Stimulated activated naive CD8-positive, alpha-beta T cell treated with anti-CD3 and anti-CD28 coated beads, Interleukin-15, amount 100 ng/mL, for 72 hours (primary cell): ENCODE measurements at regions not wholly inside any gene's neighbourhood (a gene's known extent, or its start where the extent isn't known, plus 50 kb on each side); places are given as distances from the start of the nearest gene placed in this dataset.

ENCODE experiments used
- ATAC-seq: fragments of 150-1000 bp; cut with Tn5 transposase; 2 replicates; pipeline ENCODE4 v1.10.0; 2021; ENCODE audit warnings: mild to moderate bottlenecking, moderate library complexity
- DNase-seq, 2 donors: peaks; one replicate each; pipeline ENCODE4 v3.0.0; 2021 to 2022
- H3K27ac Mint-ChIP-seq, 2 donors: one replicate each; pipeline ENCODE4 v1.8.0; 2022; ENCODE audit warnings: mild to moderate bottlenecking in 2 of 2, mixed read lengths in 2 of 2, moderate library complexity in 2 of 2
- H3K27me3 Mint-ChIP-seq: one replicate; pipeline ENCODE4 v1.8.0; 2022; ENCODE audit warnings: mixed read lengths
- H3K4me1 Mint-ChIP-seq: one replicate; pipeline ENCODE4 v1.8.0; 2022; ENCODE audit warnings: mild to moderate bottlenecking, mixed read lengths
- H3K4me3 Mint-ChIP-seq, 2 donors: one replicate each; pipeline ENCODE4 v1.8.0; 2022; ENCODE audit warnings: mild to moderate bottlenecking in 2 of 2, mixed read lengths in 2 of 2, moderate library complexity in 1 of 2
- H3K9me3 Mint-ChIP-seq, 2 donors: one replicate each; pipeline ENCODE4 v1.8.0; 2022; ENCODE audit warnings: mixed read lengths in 2 of 2

GRCh38 chr18:2197946-2198345 is 373.4 kb downstream of the METTL4 start:
- peaks cover 0 to 9% of the 10 kb centered on the region in 2 donors for H3K9me3 Mint-ChIP-seq
- H3K4me1 Mint-ChIP-seq, result no peaks in the 10 kb centered on the region
- ATAC-seq (no peak), DNase-seq (no peak)
- no peak overlapping the region for H3K27ac Mint-ChIP-seq
- H3K4me3 Mint-ChIP-seq, result no peak overlapping the region
- no peaks in the 10 kb centered on the region for H3K27me3 Mint-ChIP-seq

DNA sequence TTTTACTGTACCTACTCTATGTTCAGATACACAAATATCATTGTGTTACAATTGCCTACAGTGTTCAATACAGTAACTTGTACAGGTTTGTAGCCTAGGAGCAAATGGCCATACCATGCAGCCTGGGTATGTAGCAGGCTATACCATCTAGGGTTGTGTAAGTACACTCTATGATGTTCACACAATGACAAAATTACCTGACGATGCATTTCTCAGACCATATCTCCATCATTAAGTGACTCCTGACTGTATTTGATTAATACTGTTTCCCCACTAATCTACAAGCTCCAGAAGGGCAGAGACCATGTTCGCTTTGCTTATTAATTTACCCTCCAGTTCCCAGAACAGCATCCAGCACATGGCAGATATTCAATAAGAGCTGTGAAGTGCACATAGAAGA is 372.2 kb downstream of the METTL4 start:
- no peak overlapping the region for H3K27ac Mint-ChIP-seq
- no peak overlapping the region for H3K4me3 Mint-ChIP-seq
- H3K9me3 Mint-ChIP-seq, result no peaks in the 10 kb centered on the region
- no peaks in the 10 kb centered on the region for H3K27me3 Mint-ChIP-seq
- H3K4me1 Mint-ChIP-seq, result no peaks in the 10 kb centered on the region
- no peak for ATAC-seq
- DNase-seq, result no peak

GRCh38 chr18:2201036-2201600 is 370.2 kb downstream of the METTL4 start:
- Mint-ChIP-seq H3K9me3 (no peaks in the 10 kb centered on the region), H3K4me1 (no peaks in the 10 kb centered on the region), H3K27me3 (no peaks in the 10 kb centered on the region), H3K4me3 (no peak overlapping the region), H3K27ac (no peak overlapping the region)
- DNase-seq (no peak), ATAC-seq (no peak)

DNA sequence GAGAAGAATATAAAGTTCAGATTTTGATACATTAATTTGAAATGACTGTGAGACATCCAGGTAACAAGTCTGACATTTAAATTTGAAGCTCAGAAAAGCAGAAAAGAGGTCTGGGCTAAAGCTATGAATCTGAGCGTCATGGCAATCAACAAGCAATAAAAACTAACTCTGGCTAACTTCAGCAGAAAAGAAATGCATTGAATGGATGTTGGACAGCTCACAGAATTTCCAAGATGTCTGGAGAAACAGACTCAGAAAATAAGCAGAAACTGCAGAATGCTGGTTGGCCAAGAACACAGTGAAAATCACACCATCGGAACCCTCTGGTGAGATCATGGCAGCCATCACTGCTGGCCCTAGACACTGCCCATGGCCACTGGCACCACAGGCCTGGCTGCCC is 366.6 kb downstream of the METTL4 start:
- DNase-seq (no peak), ATAC-seq (no peak)
- Mint-ChIP-seq H3K9me3 (no peaks in the 10 kb centered on the region), H3K27ac (no peak overlapping the region), H3K4me3 (no peak overlapping the region), H3K27me3 (no peaks in the 10 kb centered on the region), H3K4me1 (no peaks in the 10 kb centered on the region)

- Mint-ChIP-seq H3K27ac (no peak overlapping the region), H3K27me3 (no peaks in the 10 kb centered on the region), H3K4me3 (no peak overlapping the region), H3K4me1 (no peaks in the 10 kb centered on the region), H3K9me3 (no peaks in the 10 kb centered on the region)
- DNase-seq (no peak), ATAC-seq (no peak)
These were observed 364.0 kb downstream of the METTL4 start for GRCh38 chr18:2207294-2207693.

- no peak for DNase-seq
- Mint-ChIP-seq H3K27ac (no peak overlapping the region), H3K4me1 (no peaks in the 10 kb centered on the region), H3K9me3 (peaks cover 0 to 5% of the 10 kb centered on the region in 2 donors), H3K4me3 (no peak overlapping the region), H3K27me3 (no peaks in the 10 kb centered on the region)
- no peak for ATAC-seq
These were observed 358.6 kb downstream of the METTL4 start for GRCh38 chr18:2212598-2213205.

GRCh38 chr18:2213905-2214304 is 357.4 kb downstream of the METTL4 start:
- DNase-seq (no peak), ATAC-seq (no peak)
- H3K4me3 Mint-ChIP-seq, result no peak overlapping the region
- H3K4me1 Mint-ChIP-seq, result no peaks in the 10 kb centered on the region
- H3K27me3 Mint-ChIP-seq, result peaks cover 7% of the 10 kb centered on the region
- peaks cover 0 to 5% of the 10 kb centered on the region in 2 donors for H3K9me3 Mint-ChIP-seq
- no peak overlapping the region for H3K27ac Mint-ChIP-seq

- ATAC-seq, result no peak
- H3K27ac Mint-ChIP-seq, result no peak overlapping the region
These were observed 353.9 kb downstream of the METTL4 start for GRCh38 chr18:2217356-2217755.

DNA sequence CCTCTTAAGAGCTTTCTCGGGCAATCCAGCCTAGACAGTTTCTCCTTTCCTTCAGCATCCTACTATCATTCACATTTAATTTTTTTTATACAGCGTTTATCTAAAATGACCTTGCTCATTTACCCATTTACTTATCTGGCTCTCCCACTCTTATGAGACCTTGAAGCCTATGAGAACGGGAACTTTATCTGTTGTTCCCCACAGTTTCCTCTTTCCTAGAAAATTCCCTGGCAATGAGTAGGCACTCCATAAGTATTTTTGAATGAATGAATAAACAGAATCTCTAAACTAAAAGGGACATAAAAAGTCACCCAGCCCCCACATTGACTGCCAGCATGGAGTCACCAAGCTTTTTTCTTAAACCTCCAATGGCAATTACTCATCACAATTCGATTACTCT is 353.2 kb downstream of the METTL4 start:
- no peak overlapping the region for H3K4me3 Mint-ChIP-seq
- no peak overlapping the region for H3K27ac Mint-ChIP-seq
- DNase-seq, result no peak
- ATAC-seq, result no peak
- H3K4me1 Mint-ChIP-seq, result no peaks in the 10 kb centered on the region
- H3K9me3 Mint-ChIP-seq, result peaks cover 0 to 5% of the 10 kb centered on the region in 2 donors
- H3K27me3 Mint-ChIP-seq, result peaks cover 8% of the 10 kb centered on the region

More at GRCh38 chr18:2217356-2217755, 353.9 kb downstream of the METTL4 start:
- no peak for DNase-seq
- peaks cover 8% of the 10 kb centered on the region for H3K27me3 Mint-ChIP-seq
- peaks cover 0 to 5% of the 10 kb centered on the region in 2 donors for H3K9me3 Mint-ChIP-seq
- H3K4me3 Mint-ChIP-seq, result no peak overlapping the region
- H3K4me1 Mint-ChIP-seq, result no peaks in the 10 kb centered on the region

GRCh38 chr18:2219706-2220105 is 351.6 kb downstream of the METTL4 start:
- peaks cover 0 to 4% of the 10 kb centered on the region in 2 donors for H3K9me3 Mint-ChIP-seq
- ATAC-seq, result no peak
- no peak overlapping the region for H3K4me3 Mint-ChIP-seq

DNA sequence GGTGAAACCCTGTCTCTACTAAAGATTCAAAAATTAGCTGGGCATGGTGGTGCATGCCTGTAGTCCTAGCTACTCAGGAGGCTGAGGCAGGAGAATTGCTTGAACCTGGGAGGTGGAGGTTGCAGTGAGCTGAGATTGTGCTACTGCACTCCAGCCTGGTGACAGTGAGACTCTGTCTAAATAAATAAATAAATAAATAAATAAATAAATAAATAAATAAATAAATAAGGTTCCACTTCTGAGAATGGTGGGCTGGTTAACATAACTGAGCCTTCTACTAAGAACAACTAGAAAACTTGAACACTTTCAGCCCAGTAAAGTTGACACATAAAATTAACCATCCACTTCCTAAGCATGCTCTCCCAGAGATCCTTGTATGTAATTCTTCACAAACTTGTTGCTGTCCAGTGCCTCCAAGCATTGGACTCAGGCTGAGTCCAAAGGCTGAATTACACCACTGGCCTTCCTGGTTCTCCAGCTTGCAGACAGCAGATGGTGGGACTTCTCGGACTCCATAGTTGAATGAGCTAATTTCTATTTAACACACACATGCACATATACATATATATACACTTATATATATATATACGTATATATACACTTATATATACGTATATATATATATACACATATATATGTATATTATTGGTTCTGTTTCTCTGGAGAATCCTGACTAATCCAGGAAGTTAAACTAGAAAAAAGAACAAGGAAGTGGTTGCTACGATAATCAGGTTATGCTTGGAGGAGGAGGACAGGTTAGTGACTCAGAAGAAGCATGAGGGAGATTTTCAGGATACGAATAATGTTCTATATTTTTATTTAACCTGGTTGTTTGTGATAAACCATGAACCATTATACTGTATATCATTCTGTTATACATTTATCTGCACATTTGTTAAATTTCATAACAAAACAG is 348.8 kb downstream of the METTL4 start:
- ATAC-seq, result no peak
- no peaks in the 10 kb centered on the region for H3K9me3 Mint-ChIP-seq
- H3K4me3 Mint-ChIP-seq, result no peak overlapping the region
- no peak for DNase-seq
- no peak overlapping the region for H3K27ac Mint-ChIP-seq
- H3K4me1 Mint-ChIP-seq, result no peaks in the 10 kb centered on the region
- peaks cover 16% of the 10 kb centered on the region for H3K27me3 Mint-ChIP-seq

More at GRCh38 chr18:2219706-2220105, 351.6 kb downstream of the METTL4 start:
- H3K4me1 Mint-ChIP-seq, result no peaks in the 10 kb centered on the region
- no peak overlapping the region for H3K27ac Mint-ChIP-seq
- no peak for DNase-seq
- H3K27me3 Mint-ChIP-seq, result peaks cover 8% of the 10 kb centered on the region

GRCh38 chr18:2223449-2223848 is 347.9 kb downstream of the METTL4 start:
- no peak overlapping the region for H3K4me3 Mint-ChIP-seq
- ATAC-seq (no peak), DNase-seq (no peak)
- no peak overlapping the region for H3K27ac Mint-ChIP-seq
- peaks cover 14% of the 10 kb centered on the region for H3K27me3 Mint-ChIP-seq
- no peaks in the 10 kb centered on the region for H3K4me1 Mint-ChIP-seq
- no peaks in the 10 kb centered on the region for H3K9me3 Mint-ChIP-seq

DNA sequence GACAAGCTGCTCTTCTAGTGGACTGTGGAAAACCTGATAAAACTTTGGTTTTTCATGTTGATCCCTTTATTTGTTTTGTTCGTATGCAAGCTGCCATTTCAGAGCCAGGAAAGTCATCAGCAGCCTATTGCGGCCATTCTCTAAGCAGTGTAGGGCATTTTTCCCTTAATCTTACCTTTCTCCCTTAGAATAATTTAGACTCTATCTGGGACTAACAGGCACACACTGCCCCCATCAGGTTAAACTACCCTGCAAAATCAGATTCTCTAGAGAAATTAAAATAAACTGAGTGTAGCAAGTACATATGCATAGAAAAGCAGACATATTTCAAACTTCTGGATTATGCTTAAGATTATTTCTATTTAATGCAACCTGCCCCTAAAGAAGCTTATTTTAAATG is 347.5 kb downstream of the METTL4 start:
- no peaks in the 10 kb centered on the region for H3K9me3 Mint-ChIP-seq
- DNase-seq, result no peak

DNA sequence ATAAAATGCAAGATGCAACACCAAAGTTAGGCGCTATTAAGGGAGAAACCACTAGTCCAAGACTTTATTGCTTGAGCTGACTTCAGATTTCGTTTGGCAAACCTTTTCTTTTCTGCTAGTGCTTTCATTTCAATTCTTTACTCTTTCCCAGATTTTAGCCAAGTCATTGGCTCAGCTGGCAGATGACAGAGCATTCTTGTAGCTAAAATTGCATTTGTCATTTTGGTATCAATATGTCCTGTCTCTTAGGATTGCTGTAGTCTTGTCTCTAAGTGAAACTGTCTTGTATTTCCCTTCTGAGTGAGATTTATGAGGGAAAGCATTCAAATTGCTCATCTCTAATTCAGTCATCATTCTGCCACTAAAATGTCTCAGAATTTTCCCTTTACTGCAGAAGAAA is 335.1 kb downstream of the METTL4 start:
- no peak overlapping the region for H3K4me3 Mint-ChIP-seq
- ATAC-seq (no peak), DNase-seq (no peak)

More for the DNA sequence above, 347.5 kb downstream of the METTL4 start:
- Mint-ChIP-seq H3K4me1 (no peaks in the 10 kb centered on the region), H3K27ac (no peak overlapping the region), H3K27me3 (peaks cover 10% of the 10 kb centered on the region), H3K4me3 (no peak overlapping the region)
- no peak for ATAC-seq

DNA sequence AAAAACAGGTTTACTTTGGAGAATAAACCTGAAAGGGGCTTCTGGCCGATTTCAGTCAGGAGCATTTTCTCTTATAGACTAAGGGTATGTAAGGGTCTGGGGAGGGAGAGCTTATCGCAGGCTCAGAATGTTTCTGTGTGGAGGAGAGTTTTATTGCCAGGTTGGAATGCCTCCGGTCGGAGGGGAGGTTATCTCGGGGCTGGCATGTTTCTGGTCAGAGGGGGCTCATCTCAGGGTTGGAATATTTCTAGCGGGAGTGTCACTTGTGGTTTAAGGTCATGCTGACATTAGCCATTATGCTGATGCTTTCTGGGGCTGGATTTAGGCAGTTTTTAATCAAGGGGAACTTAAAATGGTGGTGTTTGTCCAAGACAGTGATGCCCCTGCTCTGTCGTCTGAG is 333.6 kb downstream of the METTL4 start:
- no peak for ATAC-seq
- H3K27me3 Mint-ChIP-seq, result no peaks in the 10 kb centered on the region
- no peak overlapping the region for H3K4me3 Mint-ChIP-seq
- H3K9me3 Mint-ChIP-seq, result no peaks in the 10 kb centered on the region
- no peak for DNase-seq
- no peak overlapping the region for H3K27ac Mint-ChIP-seq
- H3K4me1 Mint-ChIP-seq, result no peaks in the 10 kb centered on the region

More for the DNA sequence above, 335.1 kb downstream of the METTL4 start:
- Mint-ChIP-seq H3K27me3 (no peaks in the 10 kb centered on the region), H3K27ac (no peak overlapping the region), H3K4me1 (no peaks in the 10 kb centered on the region), H3K9me3 (no peaks in the 10 kb centered on the region)

DNA sequence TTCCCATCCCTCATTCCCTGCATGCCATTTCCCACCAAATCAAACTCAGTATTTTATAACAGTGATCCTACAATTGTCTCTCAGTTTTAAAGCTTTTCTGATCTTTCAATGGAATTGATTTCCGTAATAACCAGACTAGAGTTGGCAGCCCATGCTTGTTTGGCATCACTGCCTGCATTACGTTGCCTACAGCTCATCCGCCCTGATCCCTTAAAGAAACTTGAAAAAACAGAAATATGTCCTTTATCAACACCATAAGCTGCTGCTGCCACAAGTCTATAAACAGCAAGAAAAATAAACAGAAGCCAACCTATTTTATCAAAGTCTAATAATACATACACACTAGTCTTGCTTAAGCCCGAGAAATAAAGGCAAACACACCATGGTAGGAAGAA is 331.0 kb downstream of the METTL4 start:
- Mint-ChIP-seq H3K9me3 (no peaks in the 10 kb centered on the region), H3K4me1 (no peaks in the 10 kb centered on the region), H3K4me3 (no peak overlapping the region), H3K27me3 (peaks cover 21% of the 10 kb centered on the region), H3K27ac (no peak overlapping the region)
- DNase-seq (no peak), ATAC-seq (no peak)
